ENCODE measurements at regions not wholly inside any gene's neighbourhood (a gene's known extent, or its start where the extent isn't known, plus 50 kb on each side); places are given as distances from the start of the nearest gene placed in this dataset.

- TF ChIP-seq CTCF (IDR thresholded peaks at IDR 0.05; ENCODE audit: low read depth, low read length), result no peak
- no peak overlapping the region for H3K4me3 ChIP-seq (ENCODE audit: low read depth, low read length)
Observed at GRCh38 chr10:4475827-4476490, 350.0 kb upstream of the AKR1E2 start.

- H3K4me3 ChIP-seq (ENCODE audit: low read depth, low read length), result no peak overlapping the region
- TF ChIP-seq CTCF (IDR thresholded peaks at IDR 0.05; ENCODE audit: low read depth, low read length), result no peak
Observed at GRCh38 chr10:4474829-4475228, 351.2 kb upstream of the AKR1E2 start.

- TF ChIP-seq CTCF (IDR thresholded peaks at IDR 0.05; ENCODE audit: low read depth, low read length), result no peak
- H3K4me3 ChIP-seq (ENCODE audit: low read depth, low read length), result no peak overlapping the region
Observed at GRCh38 chr10:4473977-4474376, 352.0 kb upstream of the AKR1E2 start.

GRCh38 chr10:4472190-4472904 is 353.7 kb upstream of the AKR1E2 start:
- TF ChIP-seq CTCF (IDR thresholded peaks at IDR 0.05; ENCODE audit: low read depth, low read length), result no peak
- no peak overlapping the region for H3K4me3 ChIP-seq (ENCODE audit: low read depth, low read length)

- no peak overlapping the region for H3K4me3 ChIP-seq (ENCODE audit: low read depth, low read length)
Observed at GRCh38 chr10:4470231-4470835, 355.7 kb upstream of the AKR1E2 start.

GRCh38 chr10:4467481-4467880 is 358.5 kb upstream of the AKR1E2 start:
- H3K4me3 ChIP-seq (ENCODE audit: low read depth, low read length), result no peak overlapping the region
- TF ChIP-seq CTCF (IDR thresholded peaks at IDR 0.05; ENCODE audit: low read depth, low read length), result no peak

More at GRCh38 chr10:4470231-4470835, 355.7 kb upstream of the AKR1E2 start:
- no peak for TF ChIP-seq CTCF (IDR thresholded peaks at IDR 0.05; ENCODE audit: low read depth, low read length)

- H3K4me3 ChIP-seq (ENCODE audit: low read depth, low read length), result no peak overlapping the region
- no peak for TF ChIP-seq CTCF (IDR thresholded peaks at IDR 0.05; ENCODE audit: low read depth, low read length)
Observed at GRCh38 chr10:4460267-4460666, 365.7 kb upstream of the AKR1E2 start.
